ENCODE measurements at regions not wholly inside any gene's neighbourhood (a gene's known extent, or its start where the extent isn't known, plus 50 kb on each side); places are given as distances from the start of the nearest gene placed in this dataset.

GRCh38 chr6:141867767-141868166 lies 265.0 kb upstream of the GJE1 start:
- Histone ChIP-seq H3K27me3 (ENCODE audit: insufficient read depth, low read length) (no peaks in the 10 kb centered on the region), H3K36me3 (ENCODE audit: insufficient read depth, low read length) (no peaks in the 10 kb centered on the region), H3K9me2 (ENCODE audit: low read depth, low read length) (no peaks in the 10 kb centered on the region), H3K9me3 (ENCODE audit: low read length) (no peaks in the 10 kb centered on the region), H3K4me2 (ENCODE audit: low read length) (no peak overlapping the region), H3K4me3 (ENCODE audit: low read depth, low read length, poor library complexity, severe bottlenecking) (no peak overlapping the region), H3K27ac (ENCODE audit: low read depth, low read length, poor library complexity, severe bottlenecking) (no peak overlapping the region), H4K20me1 (ENCODE audit: insufficient read depth, low read length) (no peaks in the 10 kb centered on the region), H3K79me2 (ENCODE audit: insufficient read depth, low read length) (no peaks in the 10 kb centered on the region), H2AFZ (ENCODE audit: low read length) (no peak overlapping the region), H3K9ac (ENCODE audit: low read length) (no peak overlapping the region), H3F3A (ENCODE audit: insufficient read depth, low read length) (no peaks in the 10 kb centered on the region), H3K4me1 (ENCODE audit: insufficient read depth, low read length, severe bottlenecking) (no peaks in the 10 kb centered on the region)
- no peak for TF ChIP-seq EZH2 (IDR thresholded peaks at IDR 0.05; ENCODE audit: borderline replicate concordance, low read length)
- no peak for TF ChIP-seq CTCF (IDR thresholded peaks at IDR 0.05; ENCODE audit: low read length)

- Histone ChIP-seq H3K27me3 (ENCODE audit: insufficient read depth, low read length) (no peaks in the 10 kb centered on the region), H3K9me3 (ENCODE audit: low read length) (no peaks in the 10 kb centered on the region), H3K4me2 (ENCODE audit: low read length) (no peak overlapping the region), H3K4me1 (ENCODE audit: insufficient read depth, low read length, severe bottlenecking) (no peaks in the 10 kb centered on the region), H2AFZ (ENCODE audit: low read length) (no peak overlapping the region), H4K20me1 (ENCODE audit: insufficient read depth, low read length) (no peaks in the 10 kb centered on the region), H3K79me2 (ENCODE audit: insufficient read depth, low read length) (no peaks in the 10 kb centered on the region), H3K9ac (ENCODE audit: low read length) (no peak overlapping the region), H3F3A (ENCODE audit: insufficient read depth, low read length) (no peaks in the 10 kb centered on the region), H3K36me3 (ENCODE audit: insufficient read depth, low read length) (no peaks in the 10 kb centered on the region), H3K4me3 (ENCODE audit: low read depth, low read length, poor library complexity, severe bottlenecking) (no peak overlapping the region), H3K27ac (ENCODE audit: low read depth, low read length, poor library complexity, severe bottlenecking) (no peak overlapping the region), H3K9me2 (ENCODE audit: low read depth, low read length) (no peaks in the 10 kb centered on the region)
- TF ChIP-seq CTCF (IDR thresholded peaks at IDR 0.05; ENCODE audit: low read length) = no peak
- TF ChIP-seq EZH2 (IDR thresholded peaks at IDR 0.05; ENCODE audit: borderline replicate concordance, low read length) = no peak
Measured at GRCh38 chr6:141866731-141867497, 265.8 kb upstream of the GJE1 start.

GRCh38 chr6:141851063-141851462 lies 281.7 kb upstream of the GJE1 start:
- Histone ChIP-seq H3K79me2 (ENCODE audit: insufficient read depth, low read length) (no peaks in the 10 kb centered on the region), H3K36me3 (ENCODE audit: insufficient read depth, low read length) (no peaks in the 10 kb centered on the region), H3K9ac (ENCODE audit: low read length) (no peak overlapping the region), H3K27me3 (ENCODE audit: insufficient read depth, low read length) (no peaks in the 10 kb centered on the region), H3F3A (ENCODE audit: insufficient read depth, low read length) (no peaks in the 10 kb centered on the region), H3K4me2 (ENCODE audit: low read length) (no peak overlapping the region), H3K4me3 (ENCODE audit: low read depth, low read length, poor library complexity, severe bottlenecking) (no peak overlapping the region), H4K20me1 (ENCODE audit: insufficient read depth, low read length) (no peaks in the 10 kb centered on the region), H3K9me3 (ENCODE audit: low read length) (no peaks in the 10 kb centered on the region), H2AFZ (ENCODE audit: low read length) (no peak overlapping the region), H3K27ac (ENCODE audit: low read depth, low read length, poor library complexity, severe bottlenecking) (no peak overlapping the region), H3K9me2 (ENCODE audit: low read depth, low read length) (no peaks in the 10 kb centered on the region), H3K4me1 (ENCODE audit: insufficient read depth, low read length, severe bottlenecking) (no peaks in the 10 kb centered on the region)
- TF ChIP-seq CTCF (IDR thresholded peaks at IDR 0.05; ENCODE audit: low read length) = no peak
- no peak for TF ChIP-seq EZH2 (IDR thresholded peaks at IDR 0.05; ENCODE audit: borderline replicate concordance, low read length)
